Heart left ventricle (tissue), 13 donors: ENCODE measurements at regions not wholly inside any gene's neighbourhood (a gene's known extent, or its start where the extent isn't known, plus 50 kb on each side); places are given as distances from the start of the nearest gene placed in this dataset.

Experiments used
- CTCF ChIP-seq, 12 donors: fragments of 200-600 bp; sonication (generic) in 4 of 12; IDR thresholded peaks; one replicate each; pipeline versions ENCODE4 v1.5.0 to v1.8.0; 2018 to 2022; ENCODE audit warnings: antibody characterized with exemption in 12 of 12, mild to moderate bottlenecking in 5 of 12
- POLR2A ChIP-seq, 2 donors: fragments of 450-650 bp; IDR thresholded peaks; one replicate each; pipeline ENCODE4 v1.6.1; 2017; ENCODE audit warnings: antibody characterized with exemption in 2 of 2, mild to moderate bottlenecking in 2 of 2, moderate library complexity in 2 of 2
- donor health status: ischemic (EF 13 %, LVEDD 7.1; RV severe dilation, severe dysfunction).
- donor health status: DM: no; HTN: yes; CAD: no.
- donor health status: DM: no; HTN: no; CAD: no.
- donor health status: ischemic (EF 25% LVEDD 6.9; RV normal size, moderate dysfunction).
- donor health status: ischemic (EF 25% LVEDD 5.7; RV mildly dilated, moderate dysfunction).
- donor health status: ischemic (EF 35%, LVEDD 5.7; RV mildly dilated, moderate dysfunction).
- donor health status: nonischemic (EF 11% LVEDD 7.7; RV severe dilation, severe dysfunction).
- donor health status: DM: yes; HTN: yes; CAD: no.
- donor health status: PGD.
- donor health status: ischemic (EF 29% LVEDD 5.4; RV normal size, mild dysfunction).
- donor health status: nonischemic (EF 23%, LVEDD 6.1; RV moderate dilation, normal function).

DNA sequence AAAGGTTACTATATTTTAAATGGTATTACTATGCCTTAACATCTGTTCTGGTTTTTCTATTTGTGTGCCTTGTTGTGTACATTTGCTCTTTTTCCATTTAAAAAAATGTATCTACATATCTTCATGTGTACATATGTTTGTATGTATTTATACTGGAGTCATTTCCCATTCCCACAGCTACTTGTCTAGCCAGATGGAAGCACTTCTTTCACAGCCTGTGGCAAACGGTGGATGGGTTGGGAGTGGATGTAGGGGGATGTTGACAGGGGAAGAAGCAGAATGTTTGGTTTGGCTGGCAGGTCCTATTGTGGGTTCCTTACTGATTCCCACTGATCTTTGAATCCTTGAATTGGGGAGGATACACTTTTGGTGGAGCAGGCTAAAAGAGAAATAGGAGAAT is 93.6 kb upstream of the CNTNAP4 start:
- TF ChIP-seq CTCF (IDR thresholded peaks at IDR 0.05) (no peak), POLR2A (IDR thresholded peaks at IDR 0.05) (no peak)
